ENCODE measurements at regions not wholly inside any gene's neighbourhood (a gene's known extent, or its start where the extent isn't known, plus 50 kb on each side); places are given as distances from the start of the nearest gene placed in this dataset.

DNA sequence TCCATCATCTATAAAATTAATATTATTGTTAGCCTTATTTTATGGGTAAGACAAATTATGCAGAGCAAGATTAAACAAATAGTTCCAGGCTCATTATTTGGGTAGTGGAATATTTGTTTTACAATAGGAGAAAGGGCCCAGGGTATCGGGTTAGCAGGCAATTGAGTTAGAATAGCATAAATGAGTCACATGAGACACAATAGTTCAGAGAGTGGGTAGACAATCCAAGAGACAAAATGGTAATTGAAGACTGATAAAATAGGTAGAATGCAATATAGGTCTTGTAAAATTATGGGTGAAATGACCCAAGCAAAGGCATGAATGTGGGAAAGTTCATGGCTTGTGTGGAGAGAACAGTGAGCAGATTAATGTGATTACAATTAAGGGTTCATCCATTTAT lies 790.9 kb upstream of the GCFC2 start:
- TF ChIP-seq POLR2A (IDR thresholded peaks at IDR 0.05): no peak
- TF ChIP-seq, protein P1, sequence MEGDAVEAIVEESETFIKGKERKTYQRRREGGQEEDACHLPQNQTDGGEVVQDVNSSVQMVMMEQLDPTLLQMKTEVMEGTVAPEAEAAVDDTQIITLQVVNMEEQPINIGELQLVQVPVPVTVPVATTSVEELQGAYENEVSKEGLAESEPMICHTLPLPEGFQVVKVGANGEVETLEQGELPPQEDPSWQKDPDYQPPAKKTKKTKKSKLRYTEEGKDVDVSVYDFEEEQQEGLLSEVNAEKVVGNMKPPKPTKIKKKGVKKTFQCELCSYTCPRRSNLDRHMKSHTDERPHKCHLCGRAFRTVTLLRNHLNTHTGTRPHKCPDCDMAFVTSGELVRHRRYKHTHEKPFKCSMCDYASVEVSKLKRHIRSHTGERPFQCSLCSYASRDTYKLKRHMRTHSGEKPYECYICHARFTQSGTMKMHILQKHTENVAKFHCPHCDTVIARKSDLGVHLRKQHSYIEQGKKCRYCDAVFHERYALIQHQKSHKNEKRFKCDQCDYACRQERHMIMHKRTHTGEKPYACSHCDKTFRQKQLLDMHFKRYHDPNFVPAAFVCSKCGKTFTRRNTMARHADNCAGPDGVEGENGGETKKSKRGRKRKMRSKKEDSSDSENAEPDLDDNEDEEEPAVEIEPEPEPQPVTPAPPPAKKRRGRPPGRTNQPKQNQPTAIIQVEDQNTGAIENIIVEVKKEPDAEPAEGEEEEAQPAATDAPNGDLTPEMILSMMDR (IDR thresholded peaks at IDR 0.05): no peak
